HG03103 (cell line): ENCODE measurements at regions not wholly inside any gene's neighbourhood (a gene's known extent, or its start where the extent isn't known, plus 50 kb on each side); places are given as distances from the start of the nearest gene placed in this dataset.

Experiments used
- ATAC-seq: cut with Tn5 transposase; IDR thresholded peaks from one replicate; pipeline ENCODE4 v1.9.1; 2021; ENCODE audit warnings: low read depth; ENCODE audit not compliant: unreplicated experiment

GRCh38 chr9:115900698-115901097, 252.9 kb upstream of the PAPPA start:
- no peak for ATAC-seq

GRCh38 chr9:115910959-115911358, 242.6 kb upstream of the PAPPA start:
- ATAC-seq, result no peak

DNA sequence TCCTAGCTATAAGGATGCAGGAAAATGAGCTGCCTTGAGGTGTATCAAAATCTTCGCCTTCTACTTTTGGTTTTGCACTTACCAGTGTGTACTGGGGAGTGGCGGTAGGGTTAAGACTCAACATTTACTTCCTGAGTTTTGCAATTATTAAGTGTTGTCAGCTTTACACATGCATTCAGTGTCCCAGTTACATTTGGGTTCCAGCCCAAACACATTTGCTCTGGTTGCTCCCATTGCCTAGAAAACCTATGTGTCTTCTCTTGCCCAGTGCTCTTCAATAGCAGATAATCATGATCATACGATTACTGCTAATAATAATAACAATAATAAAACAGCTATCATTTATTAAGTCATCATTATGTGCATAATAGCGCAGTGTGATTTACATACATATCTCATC, 241.5 kb upstream of the PAPPA start:
- ATAC-seq, result no peak

- ATAC-seq, result no peak
These were observed 239.9 kb upstream of the PAPPA start for GRCh38 chr9:115913696-115914095.

DNA sequence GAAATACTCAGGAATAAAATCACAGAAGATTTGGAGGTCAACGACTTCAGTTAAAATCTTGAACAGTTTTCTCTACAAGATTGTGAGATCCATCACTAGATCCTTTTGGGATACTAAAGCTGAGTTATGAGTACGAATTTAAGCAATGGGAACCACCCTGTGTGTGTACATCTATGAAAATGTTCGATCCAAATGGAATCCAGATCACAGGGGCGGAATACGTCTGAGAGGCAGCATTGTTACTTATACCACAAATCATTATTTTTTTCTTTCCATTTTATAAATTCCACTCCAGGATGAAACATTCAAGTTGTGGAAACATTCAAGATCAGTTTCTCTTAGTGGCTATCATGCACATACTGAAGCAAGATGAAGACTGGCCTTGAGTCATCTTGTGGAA, 239.3 kb upstream of the PAPPA start:
- ATAC-seq, result no peak

DNA sequence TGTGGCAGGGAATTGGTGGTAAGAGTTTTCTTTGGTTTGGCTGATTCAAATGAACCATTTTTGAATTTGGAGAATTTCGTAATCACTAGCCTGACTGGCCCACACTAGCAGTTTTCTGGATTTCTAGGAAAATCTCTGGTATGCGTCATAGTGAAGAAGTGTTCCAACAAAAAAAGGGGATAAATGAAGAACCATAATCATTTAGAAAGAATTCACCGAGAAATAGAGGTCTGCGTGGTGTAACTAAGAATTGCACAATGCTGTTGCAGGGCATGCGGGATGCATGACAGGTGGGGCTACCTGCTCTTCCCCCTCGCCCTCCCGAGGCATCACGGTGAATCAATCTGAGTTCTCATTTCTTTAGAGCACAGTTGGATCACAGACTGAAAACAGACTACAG, 232.3 kb upstream of the PAPPA start:
- ATAC-seq, result no peak

DNA sequence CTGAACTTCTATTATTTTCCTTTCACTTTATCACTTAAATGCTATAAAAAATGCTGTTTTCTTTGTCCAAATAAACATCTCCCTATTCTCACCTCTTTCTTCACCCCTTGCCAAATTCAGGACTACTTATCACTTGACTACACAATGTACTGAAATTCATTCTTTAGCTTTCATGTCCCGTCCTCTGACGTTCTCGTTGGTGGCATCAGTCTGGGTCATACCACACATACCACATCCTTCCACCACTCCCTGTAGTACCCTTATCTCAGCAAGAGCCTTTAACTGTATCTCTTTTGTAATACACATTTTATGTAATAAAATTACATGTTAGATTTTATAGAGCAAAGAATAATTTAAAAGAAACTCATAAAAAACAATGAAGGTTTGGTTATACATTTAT, 231.1 kb upstream of the PAPPA start:
- no peak for ATAC-seq

GRCh38 chr9:115923410-115923809, 230.2 kb upstream of the PAPPA start:
- no peak for ATAC-seq

DNA sequence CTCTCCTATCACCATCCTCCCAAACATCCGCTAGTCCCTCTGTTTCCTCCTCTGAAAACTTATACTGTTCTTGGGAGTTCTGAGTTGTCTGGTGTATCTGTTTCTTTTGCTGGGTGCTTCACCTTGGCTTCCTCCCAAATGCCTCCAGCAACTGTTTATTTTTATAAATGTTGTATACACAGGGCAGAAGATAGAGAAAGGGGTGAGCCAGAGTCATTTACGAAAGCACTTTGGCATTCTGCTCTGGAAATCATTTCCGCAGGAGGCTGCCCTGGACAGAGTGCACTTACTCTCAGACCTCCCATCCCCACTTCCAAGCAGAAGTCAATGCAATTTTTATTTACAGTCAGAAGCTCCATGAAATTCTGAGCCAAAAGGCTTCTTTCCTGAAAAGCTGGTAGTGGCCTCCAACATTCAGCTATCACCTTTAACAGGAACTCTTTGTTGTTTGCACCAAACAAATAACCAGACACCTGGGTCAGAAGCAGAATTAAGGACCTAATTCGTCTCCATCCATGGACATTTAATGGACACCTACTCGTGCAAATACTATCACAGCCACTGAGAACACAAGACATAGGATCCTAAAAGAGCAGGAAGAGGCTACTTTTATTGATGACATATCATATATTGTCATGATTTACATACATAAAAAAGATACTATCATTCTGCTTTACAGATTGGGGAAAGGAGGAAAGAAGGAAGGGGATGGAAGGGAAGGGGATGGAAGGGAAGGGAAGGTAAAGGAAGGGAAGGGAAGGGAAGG, 229.5 kb upstream of the PAPPA start:
- no peak for ATAC-seq

- ATAC-seq, result no peak
These were observed 229.0 kb upstream of the PAPPA start for GRCh38 chr9:115924669-115924987.

DNA sequence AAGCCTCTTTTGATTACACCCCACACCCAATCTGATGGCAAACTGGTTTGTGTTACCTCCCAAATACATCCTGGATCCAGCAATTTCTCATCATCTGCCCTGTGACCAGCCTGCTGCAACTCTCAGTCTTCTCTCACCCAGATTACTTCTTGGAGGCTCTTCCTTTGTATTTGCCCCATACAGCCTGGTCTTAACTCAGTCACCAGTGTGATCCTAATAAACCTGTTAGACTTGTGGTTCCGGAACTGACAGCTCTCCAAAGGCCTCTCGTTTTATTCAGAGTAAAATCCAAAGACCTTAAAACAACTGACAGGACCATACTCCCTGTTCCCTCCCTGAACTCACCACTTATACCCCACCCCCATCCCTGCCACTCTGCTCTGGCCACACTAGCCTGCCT, 228.2 kb upstream of the PAPPA start:
- no peak for ATAC-seq

GRCh38 chr9:115930472-115930871, 223.1 kb upstream of the PAPPA start:
- no peak for ATAC-seq

DNA sequence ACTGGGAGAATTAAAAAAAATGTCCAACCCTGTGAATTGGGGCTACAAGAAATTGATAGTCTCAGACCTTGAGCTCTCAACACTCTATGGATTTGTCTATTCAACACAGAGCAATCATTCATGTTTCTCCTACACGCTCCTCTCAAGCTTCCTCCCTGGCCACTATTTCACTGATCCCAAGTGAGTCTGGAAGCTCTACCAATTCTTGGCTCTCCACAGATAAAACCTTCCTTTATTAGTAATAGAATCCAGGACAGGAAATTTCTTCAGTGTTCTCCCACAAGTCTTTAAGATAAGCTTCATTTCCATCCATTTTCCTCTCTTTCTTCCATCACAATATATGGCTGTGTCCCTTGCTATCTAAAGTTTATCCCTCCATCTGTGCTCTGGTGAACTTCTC, 215.1 kb upstream of the PAPPA start:
- no peak for ATAC-seq

DNA sequence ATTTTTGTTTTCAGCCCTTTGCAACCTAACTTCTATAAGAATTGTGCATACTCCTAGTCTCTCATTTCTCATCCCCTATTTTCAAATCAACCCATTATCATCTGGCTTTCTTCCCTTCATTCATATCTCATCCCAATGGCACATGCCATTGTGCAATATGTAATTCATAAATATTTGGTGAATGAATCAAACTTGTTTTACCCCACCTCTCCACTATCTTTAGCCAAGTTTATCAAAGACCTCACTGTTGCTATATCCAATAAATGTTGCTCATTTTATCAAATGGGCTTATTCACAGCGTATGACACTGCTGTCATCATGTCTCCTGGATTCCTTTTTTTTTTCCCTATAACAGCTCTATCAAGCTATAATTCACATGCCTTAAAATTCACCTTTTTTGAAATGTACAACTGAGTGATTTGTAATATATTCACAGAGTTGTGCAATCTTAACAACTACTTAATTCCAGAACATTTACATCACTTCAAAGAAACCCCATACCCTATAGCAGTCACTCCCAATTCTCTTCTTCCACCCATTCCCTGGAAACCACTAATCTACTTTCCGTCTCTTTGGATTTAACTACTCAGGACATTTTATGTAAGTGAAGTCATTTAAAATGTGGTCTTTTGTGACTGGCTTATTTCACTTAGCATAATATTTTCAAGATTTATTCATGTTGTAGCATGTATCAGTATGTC, 214.4 kb upstream of the PAPPA start:
- ATAC-seq, result no peak

GRCh38 chr9:115941561-115942315, 211.9 kb upstream of the PAPPA start:
- ATAC-seq, result no peak

- ATAC-seq, result no peak
These were observed 210.0 kb upstream of the PAPPA start for GRCh38 chr9:115943431-115944165.

DNA sequence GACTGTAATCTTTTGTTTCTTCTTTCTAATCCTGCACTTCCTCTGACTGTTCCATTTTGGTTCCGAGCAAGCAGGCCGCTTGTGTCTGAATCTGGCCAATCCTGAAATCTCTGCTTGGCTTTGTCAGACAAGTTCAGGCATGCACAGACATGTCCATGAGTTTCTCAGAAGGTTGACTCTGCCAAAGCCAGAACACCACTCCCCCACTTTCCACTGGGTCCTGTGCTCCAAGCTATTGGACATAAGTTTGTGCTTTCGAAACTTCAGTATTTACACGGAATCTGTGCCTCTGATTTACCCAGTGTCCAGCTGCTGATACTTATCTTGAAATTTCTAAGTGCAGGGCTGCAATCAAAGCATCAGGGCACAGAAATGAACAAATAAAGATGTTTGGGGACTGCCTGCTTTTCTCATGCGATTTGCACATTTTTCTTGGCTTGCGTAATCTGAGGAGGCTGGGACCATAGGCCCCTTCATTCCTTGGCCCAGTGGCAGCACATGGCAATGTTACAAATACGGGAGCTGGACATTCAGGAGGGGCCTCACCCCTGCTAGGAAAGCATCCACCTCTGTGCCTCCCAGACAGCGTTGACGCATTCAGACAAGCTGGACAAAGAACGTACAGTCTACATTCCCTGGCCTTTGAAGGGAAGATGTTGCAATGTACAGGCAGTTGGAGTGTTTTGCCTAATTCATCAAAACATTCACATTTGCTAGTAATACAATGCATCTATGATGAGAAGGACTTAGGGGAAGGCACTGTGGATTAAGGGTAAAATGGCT, 209.2 kb upstream of the PAPPA start:
- ATAC-seq, result no peak

GRCh38 chr9:115945009-115945431, 208.6 kb upstream of the PAPPA start:
- ATAC-seq, result no peak

DNA sequence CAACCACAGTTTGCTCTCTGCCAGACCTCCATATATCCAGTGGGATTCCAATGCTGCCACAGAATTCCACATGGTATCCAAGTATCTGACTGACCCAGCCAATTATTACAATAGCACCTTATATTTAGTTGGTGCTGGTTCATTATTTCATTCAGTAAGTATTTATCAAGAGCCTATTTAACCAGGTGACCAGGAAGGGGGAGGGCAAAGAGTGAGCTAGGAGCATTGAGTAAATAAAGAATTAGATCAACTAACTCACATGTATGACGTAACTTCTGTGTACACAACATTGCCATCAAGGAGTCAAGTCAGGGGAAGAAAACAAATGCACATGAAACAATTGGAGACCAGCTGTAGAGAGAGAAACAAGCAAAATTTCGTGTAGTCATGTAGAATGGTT, 207.1 kb upstream of the PAPPA start:
- ATAC-seq, result no peak

GRCh38 chr9:115951977-115952376, 201.6 kb upstream of the PAPPA start:
- ATAC-seq, result no peak
